K562 (cell line): ENCODE measurements at regions not wholly inside any gene's neighbourhood (a gene's known extent, or its start where the extent isn't known, plus 50 kb on each side); places are given as distances from the start of the nearest gene placed in this dataset.

Experiments
- ATAC-seq: fragments of 200-7000 bp; cut with Tn5 transposase; 3 replicates; pipeline ENCODE4 v1.9.1; 2020; ENCODE audit warnings: moderate library complexity
- BruUV-seq: library from RNA; stranded (reverse); fragments of 400-500 nt; replicated peaks from 2 replicates; lab custom pipeline; 2021; lab: Mats Ljungman, UMichigan
- CTCF ChIA-PET: fragments of 300-600 bp; formaldehyde crosslinking; extraction: SDS; loops from one replicate; lab custom pipeline; 2021; ENCODE audit warnings: low intra/inter-chr PET ratio; lab: Yijun Ruan, JAX
- POLR2A ChIA-PET: fragments of 300-600, 350-650 bp; sonication (Branson Sonifier 250); formaldehyde crosslinking; extraction: SDS; loops from one replicate; lab custom pipeline; 2021; ENCODE audit warnings: antibody characterized with exemption, inconsistent platforms; lab: Yijun Ruan, JAX
- DNase-seq, 4 experiments: peaks; one replicate each; pipeline versions ENCODE4 v3.0.0 to v3.0.0-alpha.2; 2011 to 2018; ENCODE audit warnings: low spot score in 3 of 4, mixed read lengths in 3 of 4; ENCODE audit errors: extremely low read depth in 1 of 4
- FAIRE-seq: peaks from 2 replicates; lab custom pipeline; 2011; peaks lifted over from hg19 to GRCh38; lab: Jason Lieb, UNC
- H2AFZ ChIP-seq: 2 replicates; pipeline ENCODE4 v1.6.0; 2011; ENCODE audit warnings: low read depth, low read length, control low read depth, inconsistent platforms
- H3K27ac ChIP-seq: fragments of 200-600 bp; 3 replicates; pipeline ENCODE4 v1.8.0; 2011; ENCODE audit warnings: low read depth, mild to moderate bottlenecking, control low read depth, inconsistent platforms, low read length, moderate library complexity, mixed read lengths; ENCODE audit errors: extremely low read depth
- H3K27me3 ChIP-seq, 2 experiments: fragments of 300-600 bp in 1 of 2; 2 replicates in 1 of 2; 3 replicates in 1 of 2; pipeline versions ENCODE4 v1.6.0 to v1.8.0; 2011; ENCODE audit warnings: inconsistent platforms in 2 of 2, low read length in 2 of 2, mild to moderate bottlenecking in 1 of 2, mixed read lengths in 1 of 2, moderate library complexity in 1 of 2; ENCODE audit not compliant: control insufficient read depth in 2 of 2, insufficient read depth in 2 of 2
- H3K36me3 ChIP-seq: fragments of 300-600 bp; 3 replicates; pipeline ENCODE4 v1.8.0; 2011; ENCODE audit warnings: mild to moderate bottlenecking, low read length, inconsistent platforms; ENCODE audit not compliant: control insufficient read depth, insufficient read depth
- H3K4me1 ChIP-seq, 2 experiments: fragments of 200-600 bp in 1 of 2; replicated peaks in 1 of 2; 2 replicates in 1 of 2; 3 replicates in 1 of 2; pipeline versions ENCODE4 v1.5.1 to v1.8.0; 2011; ENCODE audit warnings: inconsistent platforms in 2 of 2, low read length in 2 of 2, mild to moderate bottlenecking in 1 of 2, mixed read lengths in 1 of 2, moderate library complexity in 1 of 2; ENCODE audit not compliant: control insufficient read depth in 2 of 2, insufficient read depth in 2 of 2
- H3K4me2 ChIP-seq: 2 replicates; pipeline ENCODE4 v1.6.1; 2011; ENCODE audit warnings: low read length, control low read depth, inconsistent platforms, mixed read lengths; ENCODE audit not compliant: insufficient read depth
- H3K4me3 ChIP-seq: fragments of 200-600 bp; sonication (generic), shearing (Covaris generic); 2 replicates; pipeline ENCODE4 v1.5.1; 2016; ENCODE audit warnings: control low read depth, inconsistent platforms
- H3K79me2 ChIP-seq: fragments of 200-600 bp; 3 replicates; pipeline ENCODE4 v1.8.0; 2011; ENCODE audit warnings: low read length, inconsistent platforms; ENCODE audit not compliant: control insufficient read depth, insufficient read depth
- H3K9ac ChIP-seq, 2 experiments: 2 replicates each; pipeline versions ENCODE4 v1.6.0 to v1.6.1; 2011; ENCODE audit warnings: low read depth in 2 of 2, low read length in 2 of 2, control low read depth in 1 of 2, inconsistent platforms in 1 of 2, mild to moderate bottlenecking in 1 of 2, mixed read lengths in 1 of 2; ENCODE audit not compliant: insufficient read depth in 1 of 2
- H3K9me1 ChIP-seq: one replicate; pipeline ENCODE4 v1.6.0; 2011; ENCODE audit warnings: inconsistent platforms, mild to moderate bottlenecking, low read length, moderate library complexity; ENCODE audit not compliant: control insufficient read depth, insufficient read depth
- H3K9me3 ChIP-seq: replicated peaks from 2 replicates; pipeline ENCODE4 v1.5.1; 2011; ENCODE audit warnings: low read depth, low read length, inconsistent platforms; ENCODE audit not compliant: control insufficient read depth, insufficient read depth
- H4K20me1 ChIP-seq: replicated peaks from 2 replicates; pipeline ENCODE4 v1.6.1; 2011; ENCODE audit warnings: low read length, inconsistent platforms, mixed read lengths; ENCODE audit not compliant: control insufficient read depth, insufficient read depth
- AFF1 ChIP-seq, 2 experiments: fragments of 450-650 bp; IDR thresholded peaks; 2 replicates each; pipeline ENCODE4 v1.6.1; 2018; ENCODE audit warnings: mild to moderate bottlenecking in 2 of 2, low read depth in 1 of 2; ENCODE audit not compliant: partially characterized antibody in 2 of 2
- CAMTA2 ChIP-seq: fragments of 250-450 bp; sonication (Bioruptor Pico); conservative IDR thresholded peaks from 2 replicates; pipeline ENCODE4 v1.5.1; 2022
- CCAR2 ChIP-seq: fragments of 200-400 bp; formaldehyde crosslinking; IDR thresholded peaks from 2 replicates; pipeline ENCODE4 v1.6.1; 2017; ENCODE audit warnings: mild to moderate bottlenecking, low read depth, low read length
- KLF1 ChIP-seq: fragments of 450-650 bp; IDR thresholded peaks from 2 replicates; pipeline ENCODE4 v1.6.1; 2016; ENCODE audit warnings: missing genetic modification characterization, missing compliant biosample characterization
- L3MBTL2 ChIP-seq: fragments of 450-650 bp; IDR thresholded peaks from 2 replicates; pipeline ENCODE4 v1.6.1; 2016; ENCODE audit warnings: mild to moderate bottlenecking, moderate library complexity
- MAFG ChIP-seq: fragments of 450-650 bp; conservative IDR thresholded peaks from 2 replicates; pipeline ENCODE4 v1.6.1; 2016; ENCODE audit warnings: missing genetic modification characterization, missing compliant biosample characterization
- NFE2 ChIP-seq: IDR thresholded peaks from 2 replicates; pipeline ENCODE4 v1.6.1; 2014; ENCODE audit warnings: antibody characterized with exemption, low read depth
- NFXL1 ChIP-seq: fragments of 450-650 bp; formaldehyde crosslinking; IDR thresholded peaks from 2 replicates; pipeline ENCODE4 v1.4.0; 2021; ENCODE audit warnings: mild to moderate bottlenecking
- NR3C1 ChIP-seq: sonication (generic); formaldehyde crosslinking; IDR thresholded peaks from 2 replicates; pipeline ENCODE4 v1.8.1; 2022; ENCODE audit warnings: missing genetic modification reagents
- POLR2G ChIP-seq: fragments of 200-400 bp; formaldehyde crosslinking; IDR thresholded peaks from 2 replicates; pipeline ENCODE4 v1.6.1; 2017; ENCODE audit warnings: low read depth, mild to moderate bottlenecking, antibody characterized with exemption, low read length, moderate library complexity
- PRDM10 ChIP-seq: fragments of 450-650 bp; IDR thresholded peaks from 2 replicates; pipeline ENCODE4 v1.6.1; 2018; ENCODE audit not compliant: partially characterized antibody
- RBM22 ChIP-seq: fragments of 200-400 bp; formaldehyde crosslinking; IDR thresholded peaks from 2 replicates; pipeline ENCODE4 v1.6.1; 2018; ENCODE audit warnings: low read length, low read depth; ENCODE audit not compliant: poor library complexity, severe bottlenecking
- SAFB2 ChIP-seq: fragments of 200-400 bp; formaldehyde crosslinking; IDR thresholded peaks from 2 replicates; pipeline ENCODE4 v1.6.1; 2018; ENCODE audit warnings: borderline replicate concordance, low read length, low read depth, moderate library complexity; ENCODE audit not compliant: severe bottlenecking
- ZNF146 ChIP-seq: IDR thresholded peaks from one replicate; pipeline ENCODE4 v1.6.1; 2018; ENCODE audit warnings: missing compliant biosample characterization; ENCODE audit not compliant: unreplicated experiment
- ZNF282 ChIP-seq: sonication (generic); formaldehyde crosslinking; IDR thresholded peaks from 2 replicates; pipeline ENCODE4 v1.8.1; 2023; ENCODE audit warnings: missing genetic modification reagents
- ZNF740 ChIP-seq, 3 experiments: fragments of 200-800 bp in 1 of 3; sonication (Bioruptor generic) in 1 of 3; sonication (generic) in 1 of 3; formaldehyde crosslinking in 1 of 3; IDR thresholded peaks; 2 replicates each; pipeline versions ENCODE4 v1.6.1 to v1.8.0; 2016 to 2022; ENCODE audit warnings: mild to moderate bottlenecking in 2 of 3, missing compliant biosample characterization in 2 of 3, missing genetic modification characterization in 2 of 3, missing genetic modification reagents in 1 of 3
- WGBS: fragments of 100-300 bp; shearing (Covaris generic); methylation state at CpG from one replicate; pipeline ENCODE4 v1.1.6; 2016; ENCODE audit warnings: low coverage, mixed read lengths; ENCODE audit not compliant: insufficient coverage; ENCODE audit errors: missing lambda C conversion rate; 5-methylcytosine and 5-hydroxymethylcytosine counted together
- in situ Hi-C: fragments of 300-500 bp; cut with MboI; formaldehyde crosslinking; loops from 4 replicates; pipeline ENCODE4 v1.15.0; 2018; ENCODE audit warnings: inconsistent platforms, mixed read lengths
- intact Hi-C: fragments of 100-400 bp; cut with micrococcal nuclease; formaldehyde crosslinking; loops from 2 replicates; pipeline ENCODE4 v1.14.2; 2022

GRCh38 chr2:67313536-67313935, 83.6 kb upstream of the ETAA1 start:
- ChIA-PET CTCF (no interaction called here), POLR2A (no interaction called here)
- in situ Hi-C loops (no loop called here), intact Hi-C loops (no loop called here)
- Histone ChIP-seq H3K4me1 (no peaks in the 10 kb centered on the region), H2AFZ (no peak overlapping the region), H3K4me3 (no peak overlapping the region), H3K9me3 (no peaks in the 10 kb centered on the region), H3K36me3 (no peaks in the 10 kb centered on the region), H3K9ac (no peak overlapping the region), H3K79me2 (no peaks in the 10 kb centered on the region), H3K4me2 (no peak overlapping the region), H3K27ac (no peak overlapping the region), H4K20me1 (no peaks in the 10 kb centered on the region), H3K27me3 (no peaks in the 10 kb centered on the region), H3K9me1 (no peaks in the 10 kb centered on the region)
- no peak for ATAC-seq
- DNase-seq, result no peak
- 0% methylated on average over 1 of the region's 1 CpG for WGBS
- BruUV-seq, result no TSS peak
- no peak for FAIRE-seq
- TF ChIP-seq NFXL1 (CRISPR knock-in tag) (no peak), SAFB2 (no peak), RBM22 (no peak), MAFG (no peak), CAMTA2 (CRISPR knock-in tag) (no peak), KLF1 (tag) (no peak), NR3C1 (CRISPR knock-in tag) (no peak), ZNF146 (CRISPR knock-in tag) (no peak), ZNF282 (CRISPR knock-in tag) (no peak), POLR2G (no peak), NFE2 (no peak), PRDM10 (no peak), L3MBTL2 (no peak), ZNF740 (CRISPR knock-in tag; IDR thresholded peaks at IDR 0.05) (no peak), ZNF740 (tag; IDR thresholded peaks at IDR 0.05) (no peak), AFF1 (IDR thresholded peaks at IDR 0.05; ENCODE audit: low read depth in 1 of 2, partially characterized antibody in 2 of 2) (no peak), CCAR2 (no peak)
